ENCODE measurements at regions not wholly inside any gene's neighbourhood (a gene's known extent, or its start where the extent isn't known, plus 50 kb on each side); places are given as distances from the start of the nearest gene placed in this dataset.

GRCh38 chr19:28494461-28494860, 718.5 kb downstream of the UQCRFS1 start:
- H3K4me2 ChIP-seq (ENCODE audit: insufficient read depth, low read length): no peak overlapping the region
- no peak overlapping the region for H3K4me3 ChIP-seq (replicated peaks in 1 of 3; ENCODE audit: insufficient read depth in 1 of 3, low read depth in 1 of 3, low read length in 3 of 3)
- no peaks in the 10 kb centered on the region for H3K9me1 ChIP-seq (replicated peaks; ENCODE audit: control insufficient read depth, extremely low read depth, insufficient read depth, low read length)
- peaks cover 3% of the 10 kb centered on the region for H3K9me3 ChIP-seq (replicated peaks; ENCODE audit: control insufficient read depth, insufficient read depth, low read length)
- no peaks in the 10 kb centered on the region for H3K79me2 ChIP-seq (ENCODE audit: control insufficient read depth, insufficient read depth, low read length)
- intact Hi-C loops (cut with micrococcal nuclease): no loop called here
- no peak overlapping the region for H2AFZ ChIP-seq (ENCODE audit: low read depth, low read length)
- no peak for DNase-seq (ENCODE audit: low read depth, low spot score)
- no peak for TF ChIP-seq MAX (IDR thresholded peaks at IDR 0.05; ENCODE audit: insufficient read depth, insufficient read length)
- no peak for TF ChIP-seq FOS (IDR thresholded peaks at IDR 0.05; ENCODE audit: borderline replicate concordance, insufficient read depth, low read length)
- no peak for TF ChIP-seq POLR2A (IDR thresholded peaks at IDR 0.05; ENCODE audit: low read depth, low read length)
- no peak for TF ChIP-seq EZH2 (IDR thresholded peaks at IDR 0.05; ENCODE audit: borderline replicate concordance, low read depth, low read length, severe bottlenecking)
- TF ChIP-seq MYC (IDR thresholded peaks at IDR 0.05; ENCODE audit: low read depth, low read length): no peak
- no peak for TF ChIP-seq GATA2 (IDR thresholded peaks at IDR 0.05; ENCODE audit: insufficient read depth, insufficient read length, low read depth, low read length)
- TF ChIP-seq CTCF (IDR thresholded peaks at IDR 0.05; ENCODE audit: extremely low read depth in 1 of 2, insufficient read depth in 1 of 2, low read depth in 1 of 2, low read length in 2 of 2): no peak
- no peak for TF ChIP-seq POLR2AphosphoS5 (IDR thresholded peaks at IDR 0.05; ENCODE audit: insufficient read depth, low read depth, low read length)
- no peak for TF ChIP-seq JUN (IDR thresholded peaks at IDR 0.05; ENCODE audit: borderline replicate concordance, insufficient read depth, insufficient read length, low read depth)
- no peaks in the 10 kb centered on the region for H3K36me3 ChIP-seq (ENCODE audit: control insufficient read depth in 2 of 2, extremely low read depth in 1 of 2, insufficient read depth in 2 of 2, low read length in 2 of 2)
- H4K20me1 ChIP-seq (replicated peaks; ENCODE audit: control insufficient read depth, extremely low read depth, insufficient read depth, low read length): no peaks in the 10 kb centered on the region
- POLR2A ChIA-PET: no interaction called here
- no peak for FAIRE-seq
- no peak overlapping the region for H3K9ac ChIP-seq (replicated peaks; ENCODE audit: extremely low read depth, insufficient read depth, low read length)
- no TSS peak for BruUV-seq (replicated peaks)
- dilution Hi-C loops (cut with MboI; ENCODE audit: extremely low pct_ligation_motif_present, low sequenced_read_pairs): no loop called here
- no peaks in the 10 kb centered on the region for H3K4me1 ChIP-seq (ENCODE audit: control insufficient read depth, extremely low read depth, insufficient read depth, low read length)
- H3K27me3 ChIP-seq (ENCODE audit: control insufficient read depth in 2 of 2, insufficient read depth in 2 of 2, low read length in 2 of 2): no peaks in the 10 kb centered on the region
- no peak overlapping the region for H3K27ac ChIP-seq (ENCODE audit: insufficient read depth, low read depth, low read length)
- CTCF ChIA-PET: no interaction called here

Data from endothelial cell of umbilical vein (primary cell).